Activated CD8-positive, alpha-beta memory T cell treated with anti-CD3 and anti-CD28 coated beads for 1 hour (primary cell): ENCODE measurements at regions not wholly inside any gene's neighbourhood (a gene's known extent, or its start where the extent isn't known, plus 50 kb on each side); places are given as distances from the start of the nearest gene placed in this dataset.

Experiments
- DNase-seq, 2 donors: peaks; one replicate each; pipeline ENCODE4 v3.0.0-alpha.2; 2020; ENCODE audit warnings: low read depth in 1 of 2; ENCODE audit errors: extremely low read depth in 1 of 2

- DNase-seq: no peak
These were observed 208.4 kb downstream of the MYLK4 start for GRCh38 chr6:2542101-2542857.

GRCh38 chr6:2536451-2536850 is 214.3 kb downstream of the MYLK4 start:
- DNase-seq: no peak

GRCh38 chr6:2535506-2535905 is 215.2 kb downstream of the MYLK4 start:
- DNase-seq: no peak

GRCh38 chr6:2534406-2535042 is 216.2 kb downstream of the MYLK4 start:
- no peak for DNase-seq

- DNase-seq: no peak
These were observed 219.1 kb downstream of the MYLK4 start for GRCh38 chr6:2531426-2532215.

- no peak for DNase-seq
These were observed 221.5 kb downstream of the MYLK4 start for GRCh38 chr6:2529211-2529719.

- DNase-seq: no peak
These were observed 222.6 kb downstream of the MYLK4 start for GRCh38 chr6:2528156-2528555.

- DNase-seq: no peak
These were observed 224.0 kb downstream of the MYLK4 start for GRCh38 chr6:2526766-2527165.

GRCh38 chr6:2524090-2524489 is 226.6 kb downstream of the MYLK4 start:
- DNase-seq: no peak

- no peak for DNase-seq
These were observed 227.7 kb downstream of the MYLK4 start for GRCh38 chr6:2523061-2523460.

- no peak for DNase-seq
These were observed 228.2 kb downstream of the MYLK4 start for GRCh38 chr6:2522521-2522920.

GRCh38 chr6:2517855-2518473 is 232.8 kb downstream of the MYLK4 start:
- no peak for DNase-seq

- DNase-seq: no peak
These were observed 233.3 kb downstream of the MYLK4 start for GRCh38 chr6:2517401-2517800.

- DNase-seq: no peak
These were observed 234.7 kb downstream of the MYLK4 start for GRCh38 chr6:2516059-2516458.

GRCh38 chr6:2514965-2515543 is 235.7 kb downstream of the MYLK4 start:
- no peak for DNase-seq

GRCh38 chr6:2512802-2513201 is 237.9 kb downstream of the MYLK4 start:
- DNase-seq: no peak

GRCh38 chr6:2510316-2510715 is 240.4 kb downstream of the MYLK4 start:
- no peak for DNase-seq

- DNase-seq: no peak
These were observed 241.0 kb downstream of the MYLK4 start for GRCh38 chr6:2509711-2510110.

- no peak for DNase-seq
These were observed 242.7 kb downstream of the MYLK4 start for GRCh38 chr6:2508071-2508470.

- DNase-seq: no peak
These were observed 243.1 kb downstream of the MYLK4 start for GRCh38 chr6:2507521-2508037.

GRCh38 chr6:2507016-2507415 is 243.7 kb downstream of the MYLK4 start:
- DNase-seq: no peak
